ENCODE measurements at regions not wholly inside any gene's neighbourhood (a gene's known extent, or its start where the extent isn't known, plus 50 kb on each side); places are given as distances from the start of the nearest gene placed in this dataset.

DNA sequence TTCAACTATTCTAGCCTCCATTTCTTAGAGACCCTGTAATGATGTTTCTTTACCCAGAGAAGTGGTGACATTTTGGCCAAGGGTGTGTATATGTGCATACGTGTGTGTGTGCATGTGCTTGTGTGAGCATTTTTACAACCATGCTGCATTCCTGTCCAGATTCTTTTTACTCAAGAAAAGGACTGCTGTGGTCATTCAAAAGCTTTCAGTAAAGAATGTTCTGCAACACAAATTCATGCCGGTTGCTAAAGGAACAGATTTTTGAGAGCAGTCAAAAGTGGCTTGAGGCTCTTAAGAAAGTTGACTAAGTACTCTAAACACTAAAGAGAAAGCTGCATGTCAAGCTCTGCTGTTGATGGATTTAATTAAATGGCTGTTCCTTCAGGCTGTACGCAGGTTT, 65.0 kb upstream of the FMR1 start:
- no peak for DNase-seq

DNA sequence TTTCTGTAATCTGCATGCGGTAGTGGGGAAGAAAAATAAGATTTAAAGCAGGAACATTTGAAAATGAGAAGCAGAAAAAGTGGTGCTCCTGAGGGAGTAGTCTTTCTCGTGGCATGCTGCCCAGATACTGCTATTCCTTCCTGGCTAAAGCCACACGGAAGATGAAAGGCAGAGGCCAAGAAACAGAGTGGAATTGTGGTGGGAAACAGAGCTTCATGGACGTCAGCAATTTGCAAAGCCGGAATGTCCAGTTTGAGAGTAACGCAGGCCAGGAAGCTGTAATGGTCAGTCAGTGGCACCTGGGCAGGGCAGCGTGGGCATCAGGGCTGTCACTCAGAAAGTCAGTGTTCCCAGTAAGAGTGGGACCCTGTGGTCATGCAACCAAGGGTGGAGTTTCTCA, 63.7 kb upstream of the FMR1 start:
- no peak for DNase-seq

DNA sequence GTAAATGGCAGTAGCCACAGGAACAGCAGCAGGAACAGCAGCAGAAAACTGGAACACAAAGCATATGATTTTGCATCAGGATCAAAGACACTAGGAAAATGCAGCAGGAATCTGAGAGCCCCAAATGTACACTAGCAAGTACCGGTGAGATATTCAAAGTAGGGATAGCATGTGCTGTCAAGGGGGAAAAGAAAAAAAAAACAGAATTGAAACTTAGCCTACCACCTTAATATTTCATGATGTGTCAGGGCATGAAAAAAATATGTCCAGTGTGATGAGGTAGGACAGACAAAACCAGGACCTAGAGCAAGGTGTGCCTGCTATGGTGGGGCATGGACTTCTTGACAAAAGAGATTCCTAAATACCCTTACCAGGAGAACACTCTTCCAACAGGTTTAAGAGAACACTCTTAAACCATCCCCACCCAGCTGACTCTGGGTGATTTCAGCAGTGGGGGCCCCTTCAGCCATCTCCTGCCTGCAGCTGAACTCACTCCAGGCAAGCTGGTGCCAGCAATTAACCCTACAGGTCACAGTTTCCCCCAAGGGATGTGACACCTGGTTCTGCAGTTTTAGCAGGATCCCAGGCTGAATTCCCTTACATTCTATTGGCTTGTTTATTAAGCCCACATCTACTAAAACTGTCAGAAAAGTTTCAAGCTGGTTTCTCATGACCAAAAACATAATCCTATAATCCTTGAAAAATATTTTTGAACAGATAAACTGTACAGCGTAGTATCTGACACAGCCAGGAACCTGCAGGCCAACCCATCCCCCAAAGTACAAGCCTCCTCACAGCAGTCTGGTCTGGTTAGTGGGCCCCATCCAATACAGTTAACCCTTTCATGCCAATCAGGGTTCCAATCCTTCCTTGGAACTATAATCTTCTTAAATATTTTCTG, 62.9 kb upstream of the FMR1 start:
- DNase-seq, result no peak

DNA sequence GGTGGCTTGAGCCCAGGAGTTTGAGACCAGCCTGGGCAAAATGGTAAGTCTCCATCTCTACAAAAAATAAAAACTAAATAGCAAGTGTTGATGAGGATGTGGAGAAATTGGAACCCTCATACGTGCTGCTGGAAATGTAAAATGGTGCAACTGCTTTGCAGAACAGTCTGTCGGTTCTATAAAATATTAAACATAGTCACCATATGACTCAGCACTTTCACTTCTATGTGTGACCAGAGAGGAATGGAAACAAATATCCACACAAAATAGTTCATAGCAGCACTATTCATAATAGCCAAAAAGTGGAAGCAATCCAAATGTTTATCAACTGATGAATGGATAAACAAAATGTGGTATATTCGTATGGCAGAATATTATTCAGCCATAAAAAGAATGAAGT, 60.8 kb upstream of the FMR1 start:
- no peak for DNase-seq

DNA sequence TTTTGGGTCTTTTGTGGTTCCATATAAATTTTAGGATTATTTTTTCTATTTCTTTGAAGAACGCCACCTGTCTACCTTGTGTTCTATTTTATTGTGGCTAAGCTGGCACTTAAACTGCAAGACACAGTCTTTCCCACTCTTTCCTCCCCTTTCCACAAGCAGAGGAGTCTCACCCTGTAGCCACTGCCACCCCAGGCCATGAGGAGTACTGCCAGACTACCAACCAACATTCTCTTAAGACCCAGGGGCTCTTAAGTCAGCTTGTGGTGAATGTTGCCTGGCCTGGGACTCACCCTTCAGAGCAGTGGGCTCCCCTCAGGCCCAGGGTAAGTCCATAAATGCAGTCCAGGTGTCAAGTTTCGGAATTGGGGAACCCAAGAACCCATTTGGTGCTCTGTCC, 58.0 kb upstream of the FMR1 start:
- no peak for DNase-seq

DNA sequence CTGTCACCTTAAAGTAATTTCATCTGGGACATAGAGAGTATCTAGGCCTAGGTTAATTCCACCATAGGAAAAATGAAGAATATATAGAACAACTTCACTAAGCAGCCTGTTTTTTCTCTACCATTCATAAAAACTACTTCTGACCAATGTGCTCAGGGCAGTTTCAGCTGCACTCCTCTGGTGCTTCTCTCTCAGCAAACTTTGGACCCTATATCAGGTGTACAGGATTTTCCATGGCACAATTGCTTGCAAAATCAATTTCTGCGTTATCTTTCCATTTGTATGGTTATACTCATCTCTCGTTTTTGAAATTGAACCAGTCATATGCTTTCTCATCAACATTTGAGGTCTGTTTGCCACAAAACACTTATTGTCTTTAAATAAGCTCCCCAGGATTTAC, 52.1 kb upstream of the FMR1 start:
- no peak for DNase-seq

All from NCI-H82 (cell line).